SK-N-DZ (cell line): ENCODE measurements at regions not wholly inside any gene's neighbourhood (a gene's known extent, or its start where the extent isn't known, plus 50 kb on each side); places are given as distances from the start of the nearest gene placed in this dataset.

Experiments
- DNase-seq: peaks from one replicate; pipeline ENCODE4 v3.0.0-alpha.2; 2015; ENCODE audit warnings: low spot score

GRCh38 chr5:115072266-115073064 lies 97.2 kb downstream of the TRIM36 start:
- no peak for DNase-seq

DNA sequence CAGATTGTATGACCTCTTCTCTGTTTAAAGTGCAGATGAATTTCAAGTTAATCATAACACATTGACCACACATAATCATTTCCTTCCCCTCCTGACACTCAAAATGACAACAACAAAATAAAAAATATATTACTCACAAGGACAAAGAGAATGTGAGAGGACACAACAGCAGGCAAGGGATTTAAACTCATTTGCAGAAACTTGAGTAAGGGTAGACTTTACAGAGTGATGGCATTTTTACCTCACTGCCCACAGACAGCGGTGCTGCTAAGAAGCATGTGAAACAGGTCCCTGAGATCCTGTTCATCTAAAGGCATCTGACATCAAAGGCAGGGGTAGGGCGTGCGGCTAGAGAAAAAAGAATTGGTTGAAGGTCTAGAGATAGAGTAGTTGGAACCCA lies 99.0 kb downstream of the TRIM36 start:
- no peak for DNase-seq

DNA sequence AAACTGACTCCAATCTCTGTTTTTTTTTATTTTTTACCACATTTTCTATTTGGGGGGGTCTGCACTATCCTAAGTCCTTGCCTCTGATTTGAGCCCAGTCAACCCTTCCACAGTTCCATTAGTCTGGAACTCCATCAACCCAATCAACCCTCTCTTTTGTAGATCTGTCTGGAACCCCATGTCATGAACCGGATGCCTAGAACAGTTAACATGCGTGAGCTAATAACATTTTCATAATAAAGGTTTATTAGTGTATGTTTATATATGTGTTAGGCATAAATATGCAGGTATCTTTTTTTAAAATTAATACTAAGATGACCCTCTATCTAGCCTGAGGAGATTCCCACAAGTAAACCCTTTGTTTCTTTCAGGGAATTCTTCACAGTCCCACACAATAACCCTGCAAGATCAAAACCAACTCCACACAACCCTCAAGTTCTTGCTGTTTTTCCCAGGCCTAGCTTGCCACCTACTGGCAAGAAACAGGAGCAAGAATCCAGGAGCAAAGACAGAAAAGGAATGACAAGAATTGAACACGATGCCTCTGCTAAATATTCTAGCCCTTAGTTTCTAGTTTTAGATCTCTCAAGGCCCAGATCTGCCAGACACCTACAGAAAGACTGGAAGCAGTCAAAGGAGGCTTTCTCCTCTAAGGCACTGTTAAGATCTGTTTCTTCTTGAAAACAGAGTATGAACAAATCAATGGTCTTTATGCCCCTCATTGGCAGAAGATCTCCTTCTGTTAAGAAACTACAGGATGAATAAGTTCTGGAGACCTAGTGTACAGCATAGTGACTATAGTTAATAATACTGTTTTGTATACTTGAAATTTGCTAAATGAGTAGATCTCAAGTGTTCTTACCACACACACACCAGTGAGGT lies 100.4 kb downstream of the TRIM36 start:
- peak; percentile 54 for DNase-seq

GRCh38 chr5:115068239-115069086 lies 101.2 kb downstream of the TRIM36 start:
- no peak for DNase-seq

- DNase-seq = no peak
Observed at GRCh38 chr5:115064380-115064779, 105.3 kb downstream of the TRIM36 start.

GRCh38 chr5:115054387-115054951 lies 115.2 kb downstream of the TRIM36 start:
- no peak for DNase-seq

- no peak for DNase-seq
Observed at GRCh38 chr5:115052948-115053347, 116.8 kb downstream of the TRIM36 start.

DNA sequence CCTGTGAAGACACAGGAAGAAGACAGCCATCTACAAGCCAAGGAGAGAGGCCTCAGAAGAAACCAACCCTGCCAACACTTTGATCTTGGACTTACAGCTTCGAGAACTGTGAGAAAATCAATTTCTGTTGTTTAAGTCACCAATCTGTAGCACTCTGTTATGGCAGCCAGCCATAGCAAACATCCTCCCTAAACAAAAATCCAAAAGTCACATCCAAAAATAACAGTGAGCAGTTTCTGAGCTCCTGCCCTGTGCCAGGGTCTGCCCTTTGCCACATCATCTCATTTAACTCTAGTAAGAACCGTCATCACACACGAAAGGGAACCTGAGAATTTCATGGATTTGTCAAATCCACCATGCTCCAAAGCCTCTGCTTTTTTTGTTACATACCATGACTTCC lies 118.8 kb downstream of the TRIM36 start:
- no peak for DNase-seq

GRCh38 chr5:115033861-115034260 lies 135.8 kb downstream of the TRIM36 start:
- DNase-seq = peak; percentile 40

DNA sequence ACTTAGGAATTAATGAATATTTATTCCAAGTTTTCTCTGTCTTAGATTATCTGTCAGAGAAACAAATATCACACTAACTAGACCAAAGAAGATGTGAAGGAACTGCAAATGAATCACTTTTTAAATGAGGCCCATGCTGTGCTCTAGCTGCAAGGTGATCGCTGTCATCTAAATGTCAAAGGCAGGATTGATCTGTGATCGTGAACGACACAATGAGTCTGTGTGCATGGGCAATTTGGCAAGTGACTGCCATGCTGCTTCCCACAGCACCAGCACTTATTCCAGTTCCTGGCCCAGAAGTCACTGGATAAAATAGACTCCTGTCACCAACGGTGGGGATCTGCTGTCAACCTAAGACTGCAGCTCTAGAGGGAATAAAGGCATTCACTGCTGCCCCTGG lies 141.2 kb downstream of the TRIM36 start:
- no peak for DNase-seq

GRCh38 chr5:115024922-115025321 lies 144.8 kb downstream of the TRIM36 start:
- no peak for DNase-seq

GRCh38 chr5:115022303-115022702 lies 147.4 kb downstream of the TRIM36 start:
- DNase-seq = no peak

GRCh38 chr5:115016646-115017045 lies 153.1 kb downstream of the TRIM36 start:
- DNase-seq = no peak

GRCh38 chr5:114999176-114999575 lies 170.5 kb downstream of the TRIM36 start:
- DNase-seq = no peak

- no peak for DNase-seq
Observed at GRCh38 chr5:114989512-114989911, 180.2 kb downstream of the TRIM36 start.

- DNase-seq = no peak
Observed at GRCh38 chr5:114988096-114988495, 181.6 kb downstream of the TRIM36 start.

GRCh38 chr5:114984796-114985195 lies 184.9 kb downstream of the TRIM36 start:
- DNase-seq = no peak

DNA sequence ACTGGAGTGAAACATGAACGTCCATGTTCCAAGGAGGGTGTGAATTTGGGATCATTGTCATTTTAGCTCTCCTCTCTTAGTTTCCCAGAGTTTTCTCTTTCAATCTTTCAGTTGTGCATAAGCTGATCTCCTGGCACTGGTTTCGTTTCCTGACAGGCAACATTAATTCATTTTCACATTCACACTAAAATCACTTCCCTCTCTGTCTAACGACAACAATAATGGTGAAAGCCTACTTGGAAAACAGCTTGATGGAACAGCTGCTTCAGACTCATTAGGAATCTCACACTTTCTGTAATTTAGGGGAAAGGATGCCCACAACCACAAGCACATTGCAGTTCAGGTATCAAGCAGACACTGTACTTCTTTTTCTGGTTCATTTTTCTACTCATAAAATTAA lies 188.6 kb downstream of the TRIM36 start:
- no peak for DNase-seq

DNA sequence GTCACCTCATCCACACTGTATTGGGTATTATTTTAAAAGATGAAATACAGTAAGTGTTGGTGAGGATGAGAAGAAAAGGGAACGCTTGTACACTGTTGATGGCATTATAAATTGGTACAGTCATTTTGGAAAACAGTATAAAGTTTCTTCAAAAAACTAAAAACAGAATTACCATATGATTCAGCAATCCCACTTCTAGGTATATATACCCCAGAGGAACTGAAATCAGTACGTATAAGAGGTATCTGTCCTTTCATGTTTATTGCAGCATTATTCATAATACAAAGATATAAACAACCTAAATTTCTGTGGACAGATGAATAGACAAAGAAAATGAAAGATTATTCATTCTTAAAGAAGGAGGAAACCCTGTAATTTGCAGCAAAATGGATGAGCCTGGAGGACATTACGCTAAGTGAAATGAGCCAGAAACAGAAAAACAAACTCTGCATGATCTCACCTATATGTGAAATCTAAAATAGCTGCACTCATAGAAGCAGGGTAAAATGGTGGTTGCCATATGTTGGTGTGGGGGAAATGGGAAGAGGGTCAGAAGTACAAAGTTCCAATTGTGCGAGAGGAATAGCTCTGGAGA lies 191.6 kb downstream of the TRIM36 start:
- DNase-seq = no peak

GRCh38 chr5:114969482-114969881 lies 200.2 kb downstream of the TRIM36 start:
- no peak for DNase-seq

DNA sequence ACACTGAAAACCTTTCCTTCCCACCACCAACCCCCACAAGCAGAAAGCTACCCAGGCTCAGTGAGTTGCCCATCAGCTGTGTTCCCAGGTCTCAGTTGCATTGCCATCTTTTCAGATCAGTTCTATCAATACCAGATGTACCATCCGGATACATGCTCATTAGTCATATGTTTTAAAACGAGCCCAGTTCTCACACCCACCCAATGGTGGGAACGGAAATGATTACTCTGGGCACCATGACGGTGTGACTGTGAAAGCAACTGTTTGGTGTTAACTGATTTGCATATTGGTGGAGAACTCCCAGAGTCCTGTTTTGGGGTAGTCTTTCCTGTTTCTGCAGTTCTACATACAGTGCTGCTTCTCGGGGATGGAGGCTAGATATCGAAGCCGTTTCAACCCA lies 212.3 kb downstream of the TRIM36 start:
- DNase-seq = no peak
